ENCODE measurements at regions not wholly inside any gene's neighbourhood (a gene's known extent, or its start where the extent isn't known, plus 50 kb on each side); places are given as distances from the start of the nearest gene placed in this dataset.

GRCh38 chr2:196399722-196400691 is 228.6 kb upstream of the STK17B start:
- DNase-seq (ENCODE audit: low read depth) = peak; percentile 61

GRCh38 chr2:196403471-196403870 is 232.1 kb upstream of the STK17B start:
- peak; percentile 42 for DNase-seq (ENCODE audit: low read depth)

- no peak for DNase-seq (ENCODE audit: low read depth)
These were observed 232.9 kb upstream of the STK17B start for GRCh38 chr2:196404276-196404675.

- no peak for DNase-seq (ENCODE audit: low read depth)
These were observed 231.7 kb upstream of the CCDC150 start for GRCh38 chr2:196407675-196408264.

GRCh38 chr2:196409376-196409775 is 230.1 kb upstream of the CCDC150 start:
- peak; percentile 31 for DNase-seq (ENCODE audit: low read depth)

GRCh38 chr2:196410008-196410407 is 229.5 kb upstream of the CCDC150 start:
- DNase-seq (ENCODE audit: low read depth) = no peak

GRCh38 chr2:196413821-196414274 is 225.7 kb upstream of the CCDC150 start:
- no peak for DNase-seq (ENCODE audit: low read depth)

- no peak for DNase-seq (ENCODE audit: low read depth)
These were observed 224.1 kb upstream of the CCDC150 start for GRCh38 chr2:196415384-196415783.

GRCh38 chr2:196420143-196420542 is 219.4 kb upstream of the CCDC150 start:
- DNase-seq (ENCODE audit: low read depth) = no peak

- DNase-seq (ENCODE audit: low read depth) = no peak
These were observed 217.6 kb upstream of the CCDC150 start for GRCh38 chr2:196421880-196422279.

GRCh38 chr2:196422361-196422760 is 217.2 kb upstream of the CCDC150 start:
- DNase-seq (ENCODE audit: low read depth) = no peak

GRCh38 chr2:196426122-196426521 is 213.4 kb upstream of the CCDC150 start:
- no peak for DNase-seq (ENCODE audit: low read depth)

GRCh38 chr2:196427986-196428634 is 211.4 kb upstream of the CCDC150 start:
- DNase-seq (ENCODE audit: low read depth) = no peak

- DNase-seq (ENCODE audit: low read depth) = no peak
These were observed 208.4 kb upstream of the CCDC150 start for GRCh38 chr2:196431076-196431475.

- no peak for DNase-seq (ENCODE audit: low read depth)
These were observed 207.6 kb upstream of the CCDC150 start for GRCh38 chr2:196431957-196432356.

- no peak for DNase-seq (ENCODE audit: low read depth)
These were observed 206.4 kb upstream of the CCDC150 start for GRCh38 chr2:196433116-196433515.

- DNase-seq (ENCODE audit: low read depth) = no peak
These were observed 205.3 kb upstream of the CCDC150 start for GRCh38 chr2:196434217-196434616.

GRCh38 chr2:196435189-196435588 is 204.3 kb upstream of the CCDC150 start:
- no peak for DNase-seq (ENCODE audit: low read depth)

- no peak for DNase-seq (ENCODE audit: low read depth)
These were observed 201.9 kb upstream of the CCDC150 start for GRCh38 chr2:196437626-196438025.

- DNase-seq (ENCODE audit: low read depth) = no peak
These were observed 199.8 kb upstream of the CCDC150 start for GRCh38 chr2:196439760-196440159.

GRCh38 chr2:196440413-196440812 is 199.1 kb upstream of the CCDC150 start:
- DNase-seq (ENCODE audit: low read depth) = no peak

GRCh38 chr2:196441527-196441926 is 198.0 kb upstream of the CCDC150 start:
- DNase-seq (ENCODE audit: low read depth) = no peak

GRCh38 chr2:196442211-196442610 is 197.3 kb upstream of the CCDC150 start:
- DNase-seq (ENCODE audit: low read depth) = no peak

All from stromal cell of bone marrow (primary cell).